Common myeloid progenitor, CD34-positive (primary cell): ENCODE measurements at regions not wholly inside any gene's neighbourhood (a gene's known extent, or its start where the extent isn't known, plus 50 kb on each side); places are given as distances from the start of the nearest gene placed in this dataset.
"Not testable (repeated sequence)": the region's sequence is repeated elsewhere in the genome, so short reads cannot be mapped to it uniquely, and the experiment has no call there.

Experiments used
- CTCF ChIA-PET: fragments of 350-600 bp; sonication (Branson Sonifier 250); formaldehyde crosslinking; loops from one replicate; lab custom pipeline; 2021; ENCODE audit warnings: antibody characterized with exemption; lab: Charles Lee
- POLR2A ChIA-PET: fragments of 350-600 bp; sonication (Branson Sonifier 250); formaldehyde crosslinking; loops from one replicate; lab custom pipeline; 2021; ENCODE audit warnings: antibody characterized with exemption; lab: Charles Lee
- DNase-seq, 3 donors: peaks; one replicate each; pipeline versions ENCODE4 v3.0.0 to v3.0.0-alpha.2; 2013
- H3K27ac ChIP-seq, 2 experiments: 1 replicate in 1 of 2; 2 replicates in 1 of 2; pipeline ENCODE4 v1.7.0; 2013; ENCODE audit warnings: inconsistent platforms in 2 of 2, low read length in 2 of 2, mild to moderate bottlenecking in 2 of 2, low read depth in 1 of 2, moderate library complexity in 1 of 2; ENCODE audit not compliant: severe bottlenecking in 2 of 2, insufficient read depth in 1 of 2, poor library complexity in 1 of 2
- H3K27me3 ChIP-seq, 5 experiments: replicated peaks in 2 of 5; 1 replicate in 3 of 5; 2 replicates in 2 of 5; pipeline versions ENCODE4 v1.6.1 to v1.7.0; 2013; ENCODE audit warnings: low read length in 4 of 5, mild to moderate bottlenecking in 2 of 5, moderate library complexity in 2 of 5, inconsistent platforms in 1 of 5; ENCODE audit not compliant: insufficient read depth in 5 of 5, control insufficient read depth in 4 of 5
- H3K36me3 ChIP-seq, 4 experiments: 1 replicate in 2 of 4; 2 replicates in 2 of 4; pipeline versions ENCODE4 v1.6.1 to v1.7.0; 2013; ENCODE audit warnings: low read length in 3 of 4, control low read depth in 1 of 4, mild to moderate bottlenecking in 1 of 4; ENCODE audit not compliant: control insufficient read depth in 4 of 4, insufficient read depth in 4 of 4
- H3K4me1 ChIP-seq, 4 experiments: 1 replicate in 3 of 4; 2 replicates in 1 of 4; pipeline versions ENCODE4 v1.6.1 to v1.7.1; 2013; ENCODE audit warnings: low read length in 3 of 4, mild to moderate bottlenecking in 3 of 4, control low read depth in 1 of 4, inconsistent platforms in 1 of 4, moderate library complexity in 1 of 4; ENCODE audit not compliant: control insufficient read depth in 4 of 4, insufficient read depth in 4 of 4; ENCODE audit errors: control extremely low read depth in 1 of 4
- H3K4me3 ChIP-seq, 7 experiments: 1 replicate in 4 of 7; 2 replicates in 3 of 7; pipeline versions ENCODE4 v1.5.1 to v1.7.0; 2013; ENCODE audit warnings: mild to moderate bottlenecking in 7 of 7, low read length in 6 of 7, moderate library complexity in 6 of 7, inconsistent platforms in 2 of 7, low read depth in 2 of 7, control low read depth in 1 of 7; ENCODE audit not compliant: insufficient read depth in 4 of 7, control insufficient read depth in 1 of 7; ENCODE audit errors: extremely low read depth in 1 of 7
- H3K9me3 ChIP-seq, 5 experiments: 1 replicate in 4 of 5; 2 replicates in 1 of 5; pipeline versions ENCODE4 v1.6.1 to v1.7.1; 2013; ENCODE audit warnings: low read length in 4 of 5, mild to moderate bottlenecking in 2 of 5, inconsistent platforms in 1 of 5, low read depth in 1 of 5, moderate library complexity in 1 of 5; ENCODE audit not compliant: control insufficient read depth in 4 of 5, insufficient read depth in 2 of 5; ENCODE audit errors: control extremely low read depth in 1 of 5
- WGBS: methylation state at CpG from one replicate; pipeline ENCODE4 v1.1.5; 2013; ENCODE audit not compliant: insufficient coverage; 5-methylcytosine and 5-hydroxymethylcytosine counted together

DNA sequence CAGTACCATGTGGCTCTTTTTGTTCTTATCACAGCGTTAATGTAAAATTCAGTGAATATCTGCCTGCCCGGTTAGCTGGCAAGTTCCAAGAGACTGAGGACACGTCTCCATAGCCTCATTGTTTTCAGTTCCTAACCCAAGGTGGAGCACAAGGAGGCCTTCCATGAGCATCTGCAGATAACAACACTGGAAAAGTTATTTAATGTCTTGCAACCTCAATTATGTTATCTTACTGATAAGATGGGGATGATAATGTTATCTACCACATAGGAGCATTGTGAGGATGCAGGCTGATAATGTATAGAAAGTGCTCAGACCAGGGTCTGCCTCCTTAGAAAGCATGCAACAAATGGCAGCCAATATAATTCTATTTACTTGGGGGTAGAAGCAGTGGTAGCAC lies 109.6 kb upstream of the DNAH14 start:
- Histone ChIP-seq H3K36me3 (no peaks in the 10 kb centered on the region), H3K27ac (no peak overlapping the region), H3K4me3 (no peak overlapping the region), H3K9me3 (peaks cover 0 to 27% (median 4%) of the 10 kb centered on the region in 5 experiments), H3K4me1 (no peaks in the 10 kb centered on the region), H3K27me3 (peaks cover 0 to 3% (median 0%) of the 10 kb centered on the region in 5 experiments)
- 94% methylated on average over 3 of the region's 3 CpGs for WGBS
- DNase-seq = no peak
- ChIA-PET CTCF (interaction anchor here (2.0 kb wide), 1 partner anchor 31 kb away, joined by 4 read pairs; no protein-coding TSS in a partner anchor), POLR2A (no interaction called here)

GRCh38 chr1:224820341-224820740 lies 109.1 kb upstream of the DNAH14 start:
- 83% methylated on average over 2 of the region's 3 CpGs for WGBS
- no peak overlapping the region for H3K27ac ChIP-seq
- H3K36me3 ChIP-seq = no peaks in the 10 kb centered on the region
- CTCF ChIA-PET = no interaction called here
- POLR2A ChIA-PET = no interaction called here
- DNase-seq = no peak
- peaks cover 0 to 3% (median 0%) of the 10 kb centered on the region in 5 experiments for H3K27me3 ChIP-seq
- H3K4me1 ChIP-seq = no peaks in the 10 kb centered on the region
- no peak overlapping the region for H3K4me3 ChIP-seq
- H3K9me3 ChIP-seq = peaks cover 0 to 27% (median 4%) of the 10 kb centered on the region in 5 experiments

DNA sequence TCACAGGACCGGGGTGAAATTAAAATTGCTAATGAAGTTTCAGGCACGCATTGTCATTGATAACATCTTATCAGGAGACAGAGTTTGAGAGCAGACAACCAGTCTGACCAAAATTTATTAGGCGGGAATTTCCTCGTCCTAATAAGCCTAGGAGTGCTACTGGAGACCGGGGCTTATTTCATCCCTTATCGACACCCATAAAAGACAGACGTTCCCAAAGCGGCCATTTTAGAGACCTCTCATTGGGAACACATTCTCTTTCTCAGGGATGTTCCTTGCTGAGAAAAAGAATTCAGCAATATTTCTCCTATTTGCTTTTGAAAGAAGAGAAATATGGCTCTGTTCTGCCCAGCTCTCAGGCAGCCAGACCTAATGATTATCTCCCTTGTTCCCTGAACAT lies 107.7 kb upstream of the DNAH14 start:
- WGBS = 100% methylated on average over 2 of the region's 8 CpGs
- peaks cover 0 to 27% (median 4%) of the 10 kb centered on the region in 5 experiments for H3K9me3 ChIP-seq
- H3K36me3 ChIP-seq, CTCF ChIA-PET, DNase-seq, H3K4me3 ChIP-seq, POLR2A ChIA-PET, H3K27ac ChIP-seq, H3K4me1 ChIP-seq, H3K27me3 ChIP-seq: not testable (repeated sequence)

GRCh38 chr1:224825525-224826000 lies 103.9 kb upstream of the DNAH14 start:
- no CpG with 5 or more reads among the region's 1 CpG for WGBS
- Histone ChIP-seq H3K27ac (no peak overlapping the region), H3K27me3 (peaks cover 0 to 3% (median 0%) of the 10 kb centered on the region in 5 experiments), H3K4me3 (no peak overlapping the region), H3K9me3 (peaks cover 0 to 21% (median 4%) of the 10 kb centered on the region in 5 experiments), H3K4me1 (no peaks in the 10 kb centered on the region), H3K36me3 (no peaks in the 10 kb centered on the region)
- ChIA-PET POLR2A (no interaction called here), CTCF (no interaction called here)
- no peak for DNase-seq

GRCh38 chr1:224828691-224829090 lies 100.8 kb upstream of the DNAH14 start:
- H3K27me3 ChIP-seq = peaks cover 0 to 3% (median 0%) of the 10 kb centered on the region in 5 experiments
- H3K36me3 ChIP-seq = no peaks in the 10 kb centered on the region
- no peaks in the 10 kb centered on the region for H3K4me1 ChIP-seq
- CTCF ChIA-PET = interaction anchor here (1.5 kb wide), 1 partner anchor 23 kb away, joined by 6 read pairs; no protein-coding TSS in a partner anchor
- POLR2A ChIA-PET = no interaction called here
- peaks cover 0 to 16% (median 4%) of the 10 kb centered on the region in 5 experiments for H3K9me3 ChIP-seq
- H3K4me3 ChIP-seq = no peak overlapping the region
- H3K27ac ChIP-seq = no peak overlapping the region
- no peak for DNase-seq

DNA sequence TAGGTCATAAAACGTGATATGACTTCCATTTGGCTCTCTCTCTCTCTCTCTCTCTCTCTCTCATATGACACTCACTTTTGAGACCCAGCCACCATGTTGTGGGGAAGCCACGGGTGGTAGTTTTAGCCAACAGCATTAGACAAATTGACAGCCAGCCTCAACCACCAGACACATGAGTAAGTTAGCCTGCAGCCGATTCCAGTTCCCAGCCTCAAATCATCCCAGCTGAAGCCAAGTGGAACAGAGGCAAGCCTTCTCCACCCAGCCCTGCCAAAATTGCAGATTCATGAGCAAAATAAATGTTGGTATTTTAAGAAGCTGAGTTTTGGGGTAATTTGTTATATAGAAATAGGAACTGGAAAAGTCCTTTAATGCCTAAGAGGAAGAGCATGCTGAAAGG lies 98.0 kb upstream of the DNAH14 start:
- DNase-seq = no peak
- POLR2A ChIA-PET = no interaction called here
- CTCF ChIA-PET = no interaction called here
- Histone ChIP-seq H3K27me3 (peaks cover 0 to 3% (median 0%) of the 10 kb centered on the region in 5 experiments), H3K9me3 (peaks cover 0 to 11% (median 4%) of the 10 kb centered on the region in 5 experiments), H3K4me1 (no peaks in the 10 kb centered on the region), H3K4me3 (no peak overlapping the region), H3K27ac (no peak overlapping the region), H3K36me3 (no peaks in the 10 kb centered on the region)
- 100% methylated on average over 2 of the region's 3 CpGs for WGBS

- H3K27me3 ChIP-seq, H3K36me3 ChIP-seq, H3K9me3 ChIP-seq, DNase-seq, CTCF ChIA-PET, H3K27ac ChIP-seq, H3K4me1 ChIP-seq, H3K4me3 ChIP-seq: not testable (repeated sequence)
- POLR2A ChIA-PET = interaction anchor here (0.6 kb wide), 1 partner anchor 20 kb away, joined by 3 read pairs; no protein-coding TSS in a partner anchor
- 56% methylated on average over 3 of the region's 7 CpGs for WGBS
Observed at GRCh38 chr1:224839648-224840300, 89.7 kb upstream of the DNAH14 start.
